GM21447 (cell line): ENCODE measurements at regions not wholly inside any gene's neighbourhood (a gene's known extent, or its start where the extent isn't known, plus 50 kb on each side); places are given as distances from the start of the nearest gene placed in this dataset.
"Not testable (repeated sequence)": the region's sequence is repeated elsewhere in the genome, so short reads cannot be mapped to it uniquely, and the experiment has no call there.

Experiments
- ATAC-seq: cut with Tn5 transposase; IDR thresholded peaks from one replicate; pipeline ENCODE4 v1.9.1; 2021; ENCODE audit not compliant: unreplicated experiment

GRCh38 chr12:115378291-115378690, 694.3 kb upstream of the TBX3 start:
- ATAC-seq, result no peak

- no peak for ATAC-seq
Measured at GRCh38 chr12:115377779-115378178, 693.8 kb upstream of the TBX3 start.

DNA sequence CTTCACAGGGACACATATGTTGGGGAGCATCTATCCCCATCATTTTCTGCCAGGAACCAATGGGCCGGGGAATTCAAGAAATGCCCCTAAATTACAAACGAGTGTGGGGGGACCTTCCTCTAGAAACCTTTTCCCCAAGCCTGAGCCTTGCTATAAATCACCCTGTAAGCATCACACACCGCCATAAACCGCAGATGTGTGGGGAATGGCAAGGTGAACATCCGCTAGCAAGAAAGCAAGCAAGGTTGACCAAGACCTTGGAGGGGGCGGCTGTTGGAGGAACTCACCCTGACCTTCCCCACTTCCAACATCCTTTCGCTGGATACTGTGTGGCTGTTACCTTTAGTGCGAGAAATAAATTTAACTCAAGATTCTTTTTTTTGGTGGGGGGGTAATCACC, 693.3 kb upstream of the TBX3 start:
- ATAC-seq, result no peak

- ATAC-seq, result peak; percentile 95
Measured at GRCh38 chr12:115375186-115375991, 691.4 kb upstream of the TBX3 start.

DNA sequence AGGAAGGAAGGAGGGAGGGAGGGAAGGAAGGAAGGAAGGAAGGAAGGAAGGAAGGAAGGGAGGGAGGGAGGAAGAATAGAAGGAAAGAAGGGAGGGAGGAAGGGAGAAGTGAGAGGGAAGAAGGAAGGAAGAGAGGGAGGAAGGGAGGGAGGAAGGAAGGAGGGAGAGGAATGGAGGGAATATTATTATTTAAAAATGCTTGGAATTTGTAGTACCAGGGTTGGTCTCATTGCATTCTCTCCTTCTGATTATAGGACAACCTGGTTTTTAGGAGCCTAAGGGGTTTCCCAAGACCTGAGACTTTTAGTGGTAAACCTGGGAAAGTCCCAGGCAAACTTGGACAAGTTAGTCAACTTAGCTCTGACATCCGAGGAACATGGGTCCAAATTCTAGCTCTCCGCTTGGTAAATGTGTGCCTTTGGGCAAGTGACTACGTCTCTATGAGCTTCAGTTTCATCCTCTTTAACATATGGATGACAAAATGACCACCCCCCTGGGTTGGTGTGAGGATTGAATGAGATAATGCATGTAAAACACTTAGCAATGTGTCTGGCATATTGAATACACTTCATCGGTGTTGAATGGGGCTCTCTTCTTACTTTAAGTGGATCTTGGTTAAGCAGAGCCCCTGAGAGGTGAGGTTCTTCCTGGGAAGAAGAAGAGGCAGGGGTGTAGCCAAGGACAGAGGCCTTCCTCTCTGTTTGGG, 690.7 kb upstream of the TBX3 start:
- ATAC-seq, result peak; percentile 8

DNA sequence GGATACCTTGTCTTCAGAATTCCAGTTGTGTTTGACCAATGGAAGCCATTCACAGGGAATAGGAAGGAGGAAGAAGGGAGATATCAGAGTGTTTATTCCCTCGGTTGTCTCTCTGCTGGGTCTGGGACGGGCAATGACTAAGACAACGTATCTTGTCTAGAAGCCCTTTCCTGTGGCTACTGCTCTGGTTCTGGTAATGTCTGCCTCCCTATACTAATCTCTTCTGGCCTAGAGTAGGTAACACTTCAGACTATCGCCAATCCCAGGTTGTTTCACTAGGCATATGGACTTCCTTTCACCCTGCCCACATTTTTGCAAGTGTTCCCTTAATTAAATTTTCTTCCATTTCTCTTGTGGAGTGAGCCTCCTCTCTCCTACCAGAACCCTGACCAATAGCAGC, 687.7 kb upstream of the TBX3 start:
- no peak for ATAC-seq

DNA sequence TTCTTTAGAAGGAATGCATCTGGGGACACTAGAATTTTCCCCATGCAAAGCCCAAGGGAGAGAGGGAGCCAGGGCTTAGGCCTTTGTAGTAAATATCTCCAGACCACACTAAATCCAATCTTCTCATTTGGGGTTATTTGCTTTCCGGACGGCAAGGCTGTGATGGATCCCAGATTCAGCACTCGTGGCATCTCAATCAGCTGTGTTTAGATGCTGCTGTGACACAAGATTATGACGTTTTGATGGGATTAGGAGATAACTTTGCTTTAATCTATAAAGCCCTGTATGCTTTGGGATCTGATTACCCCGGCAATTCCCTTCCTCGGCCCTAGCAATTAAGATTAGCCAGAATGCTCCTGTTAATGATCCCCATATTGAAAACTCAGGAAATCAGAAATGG, 686.7 kb upstream of the TBX3 start:
- no peak for ATAC-seq

- ATAC-seq, result no peak
Measured at GRCh38 chr12:115370207-115370606, 686.2 kb upstream of the TBX3 start.

DNA sequence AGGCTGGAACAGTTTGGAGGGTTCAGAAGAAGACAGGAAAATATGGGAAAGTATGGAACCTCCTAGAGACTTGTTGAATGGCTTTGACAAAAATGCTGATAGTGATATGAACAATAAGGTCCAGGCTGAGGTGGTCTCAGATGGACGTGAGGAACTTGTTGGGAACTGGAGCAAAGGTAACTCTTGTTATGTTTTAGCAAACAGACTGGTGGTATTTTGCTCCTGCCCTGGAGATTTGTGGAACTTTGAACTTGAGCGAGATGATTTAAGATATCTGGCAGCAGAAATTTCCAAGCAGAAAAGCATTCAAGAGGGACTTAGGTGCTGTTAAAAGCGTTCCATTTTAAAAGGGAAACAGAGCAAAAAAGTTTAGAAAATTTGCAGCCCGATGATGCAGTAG, 682.3 kb upstream of the TBX3 start:
- not testable (repeated sequence) for ATAC-seq

DNA sequence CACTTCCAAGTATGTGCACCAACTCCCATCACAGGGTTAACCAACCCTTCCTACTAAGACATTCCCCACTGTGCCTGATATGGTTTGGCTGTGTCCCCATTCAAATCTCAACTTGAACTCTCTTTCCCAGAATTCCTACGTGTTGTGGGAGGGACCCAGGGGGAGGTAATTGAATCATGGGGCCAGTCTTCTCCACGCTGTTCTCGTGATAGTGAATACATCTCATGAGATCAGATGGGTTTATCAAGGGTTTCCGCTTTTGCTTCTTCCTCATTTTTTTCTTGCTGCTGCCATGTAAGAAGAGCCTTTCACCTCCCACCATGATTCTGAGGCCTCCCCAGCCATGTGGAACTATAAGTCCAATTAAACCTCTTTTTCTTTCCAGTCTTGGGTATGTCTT, 681.8 kb upstream of the TBX3 start:
- not testable (repeated sequence) for ATAC-seq

- ATAC-seq, result no peak
Measured at GRCh38 chr12:115364921-115365320, 680.9 kb upstream of the TBX3 start.

- no peak for ATAC-seq
Measured at GRCh38 chr12:115362339-115362976, 678.5 kb upstream of the TBX3 start.

- ATAC-seq, result no peak
Measured at GRCh38 chr12:115357681-115358080, 673.7 kb upstream of the TBX3 start.

- ATAC-seq, result no peak
Measured at GRCh38 chr12:115355301-115355700, 671.3 kb upstream of the TBX3 start.

- no peak for ATAC-seq
Measured at GRCh38 chr12:115354007-115354890, 670.3 kb upstream of the TBX3 start.

DNA sequence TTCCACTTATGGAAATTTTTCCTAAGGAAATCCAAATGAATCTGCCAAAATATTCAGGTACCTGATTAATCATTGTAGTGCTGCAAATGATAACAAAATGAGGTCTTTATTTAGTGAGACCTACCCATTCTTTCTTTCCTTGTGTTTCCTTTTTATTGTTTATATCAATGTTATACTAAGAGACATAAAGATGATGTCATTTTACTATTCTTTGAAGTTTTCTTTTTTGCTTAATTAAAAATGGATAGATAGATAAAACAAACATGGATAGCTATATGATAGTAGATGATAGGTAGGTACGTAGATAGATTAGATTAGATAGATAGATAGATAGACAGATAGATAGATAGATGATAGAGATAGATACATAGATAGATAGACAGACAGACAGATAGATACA, 669.5 kb upstream of the TBX3 start:
- ATAC-seq, result no peak

GRCh38 chr12:115351514-115352077, 667.6 kb upstream of the TBX3 start:
- no peak for ATAC-seq

DNA sequence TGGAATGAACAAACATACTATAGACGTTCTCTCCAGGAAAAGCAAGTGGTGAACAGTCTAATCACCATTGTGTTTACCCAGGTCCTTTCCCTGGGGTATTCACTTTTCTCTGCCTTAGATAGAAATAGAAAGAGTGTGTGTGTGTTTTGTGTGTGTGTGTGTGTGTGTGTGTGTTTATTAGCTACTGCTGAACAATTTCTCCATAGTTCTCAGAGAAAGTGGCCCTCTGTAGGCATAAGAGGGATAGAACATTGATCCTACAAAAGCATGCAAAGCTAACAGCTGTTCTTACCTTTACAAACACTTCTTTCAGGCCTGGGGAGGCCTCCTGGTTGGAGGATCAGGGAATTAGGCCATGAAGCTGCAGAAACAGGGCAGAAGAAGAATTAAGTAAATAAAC, 665.7 kb upstream of the TBX3 start:
- no peak for ATAC-seq

DNA sequence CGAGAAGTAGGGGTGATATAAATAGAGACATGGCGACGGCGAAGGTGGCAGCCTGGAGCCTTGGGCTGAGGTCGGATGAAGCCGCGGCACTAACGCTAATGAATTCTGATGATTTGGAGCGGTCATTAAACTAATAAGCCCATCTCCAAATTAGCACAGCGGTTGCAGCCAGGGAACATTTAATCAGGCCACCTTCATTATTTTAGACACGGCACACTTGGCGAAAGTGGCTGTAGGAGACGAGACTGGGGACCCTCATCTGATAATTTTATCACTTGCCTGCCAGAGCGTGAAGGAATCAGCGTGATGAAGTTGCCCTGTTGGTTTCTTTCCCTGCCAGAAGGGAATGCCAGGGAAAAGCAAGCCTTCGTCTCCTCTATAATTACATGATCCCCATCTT, 664.3 kb upstream of the TBX3 start:
- no peak for ATAC-seq

DNA sequence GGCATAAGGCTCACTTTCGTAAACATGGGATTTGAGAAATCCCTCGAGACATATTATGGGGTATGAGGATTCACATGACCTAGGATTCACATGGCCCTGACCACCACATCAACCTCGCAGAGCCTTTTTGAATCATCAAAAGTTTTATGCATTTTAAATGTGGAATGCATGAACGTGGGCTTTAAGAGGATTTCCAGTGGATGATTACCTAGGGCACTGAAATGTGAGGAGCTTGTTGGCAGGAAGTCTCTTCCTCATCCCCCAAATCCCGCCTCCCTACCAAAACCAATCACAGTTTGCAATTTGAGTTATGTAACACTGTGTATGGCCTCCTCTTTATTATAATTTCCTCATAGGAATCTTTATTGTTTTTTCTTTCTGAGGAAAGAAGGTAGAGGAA, 659.6 kb upstream of the TBX3 start:
- no peak for ATAC-seq

DNA sequence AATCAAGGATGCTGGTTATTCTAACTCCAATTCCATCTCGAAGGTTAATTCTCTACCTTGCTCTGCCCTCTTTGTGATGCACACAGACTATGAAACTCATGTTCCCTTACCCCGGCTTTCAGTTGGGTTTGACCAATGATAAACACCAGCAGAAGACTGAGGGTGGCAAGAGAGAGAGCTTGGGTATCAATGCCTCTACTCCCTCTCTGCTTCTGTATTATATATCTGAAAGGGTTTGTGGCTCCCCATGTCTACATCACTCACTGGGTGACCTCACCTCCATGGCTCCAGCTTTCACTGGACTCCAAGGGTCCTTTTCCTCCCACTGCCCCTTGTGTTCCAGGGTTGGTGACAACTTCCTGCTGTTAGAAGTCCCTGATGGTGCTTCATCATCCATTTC, 659.0 kb upstream of the TBX3 start:
- no peak for ATAC-seq
